Mucosa of descending colon (tissue), 3 donors: ENCODE measurements at regions not wholly inside any gene's neighbourhood (a gene's known extent, or its start where the extent isn't known, plus 50 kb on each side); places are given as distances from the start of the nearest gene placed in this dataset.

Experiments
- ATAC-seq: fragments of 200-7000 bp; cut with Tn5 transposase; one replicate; pipeline ENCODE4 v1.9.1; 2020; ENCODE audit warnings: mild to moderate bottlenecking, moderate library complexity
- DNase-seq, 3 donors: peaks; one replicate each; pipeline ENCODE4 v3.0.0-alpha.2; 2020
- H3K36me3 ChIP-seq: fragments of 200-600 bp; one replicate; pipeline ENCODE4 v1.8.0; 2021; ENCODE audit warnings: low read depth, mild to moderate bottlenecking
- H3K4me1 ChIP-seq: fragments of 200-600 bp; one replicate; pipeline ENCODE4 v1.8.0; 2021; ENCODE audit warnings: low read depth, mild to moderate bottlenecking
- H3K4me3 ChIP-seq: fragments of 200-600 bp; one replicate; pipeline ENCODE4 v1.8.0; 2021; ENCODE audit warnings: mild to moderate bottlenecking
- H3K9me3 ChIP-seq: fragments of 200-600 bp; one replicate; pipeline ENCODE4 v1.8.0; 2021; ENCODE audit warnings: mild to moderate bottlenecking
- CTCF ChIP-seq: fragments of 200-600 bp; IDR thresholded peaks from one replicate; pipeline ENCODE4 v1.8.0; 2022; ENCODE audit warnings: antibody characterized with exemption, mild to moderate bottlenecking
- intact Hi-C, 2 donors: fragments of 100-400 bp; cut with DNase I in 1 of 2; cut with micrococcal nuclease in 1 of 2; formaldehyde crosslinking; loops; one replicate each; pipeline versions ENCODE4 v1.11.0 to v1.11.1; 2022; cut with DNase I, micrococcal nuclease
- donor health status: DM: no; HTN: no; CAD: no; lungs with moderate emphysema.
- donor health status: DM: no; HTN: no; CAD: no.
- donor health status: DM: no; HTN: yes; CAD: no.

- intact Hi-C loops = no loop called here
Measured at GRCh38 chr2:198945496-198945895, 512.2 kb downstream of the SATB2 start.

DNA sequence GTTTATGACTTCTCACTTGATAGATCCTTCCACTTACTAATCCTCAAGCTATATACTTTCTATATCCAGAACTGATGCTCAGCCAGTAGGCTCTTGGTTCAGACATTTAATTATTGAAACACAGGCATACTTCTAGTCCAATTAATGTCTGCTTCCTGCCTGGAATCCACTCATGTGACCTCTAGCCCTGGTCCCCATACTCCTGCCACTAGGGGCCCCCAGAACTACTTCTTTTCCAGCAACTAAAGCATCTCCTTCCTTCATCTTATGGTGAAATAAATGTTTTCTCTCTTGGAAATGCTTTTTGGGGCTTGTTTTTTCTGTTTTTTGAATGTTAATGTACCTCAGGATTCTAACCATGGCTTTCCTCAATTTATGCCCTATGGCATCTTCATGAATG is 527.6 kb downstream of the SATB2 start:
- H3K4me1 ChIP-seq = no peaks in the 10 kb centered on the region
- H3K4me3 ChIP-seq = no peak overlapping the region
- DNase-seq (no peak), ATAC-seq (no peak)
- no peak for TF ChIP-seq CTCF
- peaks cover 13% of the 10 kb centered on the region for H3K9me3 ChIP-seq
- no peaks in the 10 kb centered on the region for H3K36me3 ChIP-seq
- intact Hi-C loops = no loop called here

More at GRCh38 chr2:198945496-198945895, 512.2 kb downstream of the SATB2 start:
- DNase-seq (no peak), ATAC-seq (peak; percentile 69)
- no peak overlapping the region for H3K4me3 ChIP-seq
- no peaks in the 10 kb centered on the region for H3K36me3 ChIP-seq
- TF ChIP-seq CTCF = no peak
- no peaks in the 10 kb centered on the region for H3K4me1 ChIP-seq
- H3K9me3 ChIP-seq = no peaks in the 10 kb centered on the region

DNA sequence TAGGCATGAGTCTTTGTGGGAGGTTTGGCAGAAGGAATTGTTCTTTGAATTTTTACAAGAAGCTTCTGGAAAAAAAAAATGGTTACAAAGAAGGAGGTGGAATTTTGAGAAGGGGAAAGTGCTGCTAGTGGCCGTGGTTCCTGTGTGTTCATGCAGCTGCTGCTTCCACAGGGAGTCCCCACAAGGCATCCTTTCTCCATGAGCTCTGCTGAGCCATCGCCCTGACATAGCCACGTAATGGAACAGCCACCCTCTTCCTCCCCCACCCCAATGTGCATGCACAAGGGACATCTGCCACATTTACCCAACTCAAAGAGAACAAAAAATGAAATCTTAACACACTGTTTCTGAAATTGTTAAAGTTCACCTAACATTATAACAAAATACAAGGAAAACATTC is 529.7 kb downstream of the SATB2 start:
- ATAC-seq = no peak
- intact Hi-C loops = no loop called here
- no peak for TF ChIP-seq CTCF
- no peaks in the 10 kb centered on the region for H3K36me3 ChIP-seq
- no peak overlapping the region for H3K4me3 ChIP-seq
- H3K4me1 ChIP-seq = no peaks in the 10 kb centered on the region
- peak in 1 of 3 donors; percentile 10 for DNase-seq
- H3K9me3 ChIP-seq = peaks cover 10% of the 10 kb centered on the region

- no peaks in the 10 kb centered on the region for H3K9me3 ChIP-seq
- H3K36me3 ChIP-seq = no peaks in the 10 kb centered on the region
- DNase-seq (no peak), ATAC-seq (no peak)
- no peaks in the 10 kb centered on the region for H3K4me1 ChIP-seq
- intact Hi-C loops = no loop called here
- no peak for TF ChIP-seq CTCF
- H3K4me3 ChIP-seq = no peak overlapping the region
Measured at GRCh38 chr2:198917926-198918720, 539.6 kb downstream of the SATB2 start.

GRCh38 chr2:198917275-198917674 is 540.5 kb downstream of the SATB2 start:
- H3K36me3 ChIP-seq = no peaks in the 10 kb centered on the region
- TF ChIP-seq CTCF = no peak
- no peaks in the 10 kb centered on the region for H3K4me1 ChIP-seq
- ATAC-seq = no peak
- H3K4me3 ChIP-seq = no peak overlapping the region
- no peak for DNase-seq
- H3K9me3 ChIP-seq = no peaks in the 10 kb centered on the region
- intact Hi-C loops = no loop called here
